DND-41 (cell line): ENCODE measurements at regions not wholly inside any gene's neighbourhood (a gene's known extent, or its start where the extent isn't known, plus 50 kb on each side); places are given as distances from the start of the nearest gene placed in this dataset.

Experiments
- CTCF ChIP-seq: IDR thresholded peaks from 2 replicates; pipeline ENCODE4 v1.5.1; 2012; ENCODE audit warnings: borderline replicate concordance, low read length, moderate library complexity, mild to moderate bottlenecking; ENCODE audit not compliant: poor library complexity, severe bottlenecking; ENCODE audit errors: extremely low read depth
- EZH2 ChIP-seq: IDR thresholded peaks from 3 replicates; pipeline ENCODE4 v1.6.1; 2012; ENCODE audit warnings: borderline replicate concordance, low read depth, mild to moderate bottlenecking, moderate library complexity, low read length, inconsistent platforms; ENCODE audit not compliant: severe bottlenecking

- TF ChIP-seq CTCF (no peak), EZH2 (no peak)
These were observed 223.3 kb downstream of the UACA start for GRCh38 chr15:70539912-70540530.
